ENCODE measurements at regions not wholly inside any gene's neighbourhood (a gene's known extent, or its start where the extent isn't known, plus 50 kb on each side); places are given as distances from the start of the nearest gene placed in this dataset.

DNA sequence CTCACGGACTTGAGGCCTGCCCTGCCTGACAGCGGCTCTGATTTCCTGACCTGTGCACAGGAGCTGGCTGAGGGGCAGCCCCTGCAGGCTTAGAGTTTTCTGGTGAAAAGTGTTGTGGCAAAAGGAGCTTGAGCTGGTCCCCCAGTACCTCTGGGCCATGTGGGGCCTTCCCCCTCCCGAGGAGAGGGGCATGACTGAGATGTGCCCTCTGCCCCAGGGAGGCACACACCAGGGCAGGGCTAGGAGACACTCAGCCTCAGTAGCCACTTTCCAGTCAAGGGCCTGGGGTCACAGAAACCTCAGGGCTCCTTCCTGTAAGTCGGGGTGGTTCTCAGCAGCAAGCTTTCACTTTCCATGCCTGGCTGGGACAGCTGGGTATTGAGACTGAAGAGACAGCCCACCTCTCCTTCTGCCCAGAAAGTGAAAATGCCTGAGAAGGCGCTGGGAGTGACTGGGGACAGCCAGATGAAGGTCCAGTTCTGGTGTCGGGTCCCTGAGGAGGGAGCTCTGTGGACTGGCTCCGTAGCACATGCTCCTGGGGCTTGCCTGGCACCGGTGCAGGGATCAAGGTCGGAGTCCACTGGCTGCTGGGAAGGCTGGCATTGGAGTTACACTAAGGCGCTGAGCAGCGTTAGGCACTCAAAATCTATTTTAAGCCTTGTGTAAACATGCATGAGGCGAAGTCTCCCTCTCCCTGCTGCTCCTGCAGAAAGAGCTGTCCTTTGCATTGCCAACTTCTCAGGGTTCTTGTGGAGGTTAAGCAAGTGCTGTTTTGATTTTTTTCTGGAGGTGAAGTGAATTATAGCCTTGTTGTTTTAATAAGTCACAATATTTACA is 394.9 kb downstream of the GADD45G start:
- DNase-seq (ENCODE audit: low read depth), result no peak

- no peak for DNase-seq (ENCODE audit: low read depth)
Measured at GRCh38 chr9:90000925-90001324, 396.1 kb downstream of the GADD45G start.

DNA sequence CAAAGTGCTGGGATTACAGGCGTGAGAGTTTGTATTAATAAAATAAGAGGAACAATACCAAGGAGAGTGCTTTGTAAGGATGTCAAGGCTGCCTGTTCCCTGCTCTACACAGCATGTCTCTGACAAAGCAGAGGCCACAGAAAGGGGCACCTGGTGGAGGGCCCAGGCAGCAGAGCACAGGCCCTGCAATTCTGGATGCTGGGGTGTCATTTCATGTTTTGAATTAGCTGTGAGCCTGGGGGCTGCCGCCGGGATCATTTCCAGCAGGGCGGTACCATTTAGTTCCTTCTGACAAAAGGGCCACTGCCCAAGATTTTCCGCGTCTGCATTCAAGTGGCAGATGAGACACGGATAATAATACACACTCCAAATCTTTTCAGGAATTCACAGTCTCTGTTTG is 396.9 kb downstream of the GADD45G start:
- DNase-seq (ENCODE audit: low read depth), result no peak

DNA sequence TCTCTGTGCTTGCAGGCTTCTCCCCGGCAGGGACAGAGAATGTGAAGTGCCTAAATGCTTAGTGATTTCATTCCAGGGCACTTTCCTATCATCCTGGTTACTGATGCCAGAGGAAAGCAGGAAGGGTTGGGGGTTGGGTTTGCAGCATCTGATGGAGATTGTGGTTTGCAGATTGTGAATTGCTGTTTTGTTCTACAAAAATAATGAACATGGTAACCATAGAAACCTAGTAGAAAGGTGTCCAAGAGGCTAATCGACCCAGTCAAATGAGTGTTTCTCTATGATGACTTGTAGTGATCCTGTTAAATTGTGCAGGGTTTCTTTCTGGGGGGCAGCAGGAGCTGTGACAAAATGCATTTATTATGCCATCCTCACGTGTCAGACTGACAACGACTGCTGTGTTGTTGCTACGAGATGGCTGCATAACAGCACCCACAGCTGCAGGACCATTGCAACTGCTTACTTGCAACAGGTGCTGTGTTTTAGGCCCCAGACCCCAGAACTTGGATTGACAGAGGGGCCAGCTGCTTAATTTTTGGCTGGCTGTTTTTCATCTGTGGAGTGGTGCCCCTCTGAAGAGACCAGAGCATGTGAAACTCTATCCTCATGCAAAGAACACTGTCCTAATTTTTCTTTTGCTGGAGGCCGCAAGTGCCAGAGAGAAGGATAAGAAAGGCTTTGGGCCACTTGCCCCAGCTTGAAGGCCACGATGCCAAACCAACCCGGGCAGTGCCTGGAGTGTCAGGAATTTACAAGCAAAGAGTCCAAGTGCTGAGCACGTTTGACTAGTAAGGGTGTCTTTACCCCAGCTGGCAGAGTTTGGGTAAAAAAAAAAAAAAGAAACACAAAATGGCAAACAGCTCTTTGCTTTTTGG is 397.8 kb downstream of the GADD45G start:
- no peak for DNase-seq (ENCODE audit: low read depth)

DNA sequence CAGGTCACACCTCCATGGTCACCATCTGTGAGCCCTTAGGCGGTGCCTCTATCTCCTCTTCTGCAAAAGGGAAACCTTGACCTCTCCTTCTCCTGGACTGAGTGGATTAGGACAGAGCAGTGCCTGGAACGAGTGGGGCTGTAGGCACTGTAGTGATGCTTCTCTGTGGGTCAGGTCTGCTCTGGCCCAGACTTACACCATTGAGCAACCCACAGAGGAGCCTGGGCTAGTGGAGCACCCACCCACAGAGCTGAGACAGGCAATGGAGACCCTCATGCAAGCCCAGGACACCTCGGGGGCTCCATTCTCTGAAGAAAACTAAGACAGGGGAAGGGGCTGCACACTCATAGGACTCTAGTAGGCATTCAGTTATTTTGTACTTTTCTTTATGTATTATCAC is 400.6 kb downstream of the GADD45G start:
- no peak for DNase-seq (ENCODE audit: low read depth)

- DNase-seq (ENCODE audit: low read depth), result no peak
Measured at GRCh38 chr9:90007516-90008440, 403.0 kb downstream of the GADD45G start.

GRCh38 chr9:90009447-90009846 is 404.6 kb downstream of the GADD45G start:
- DNase-seq (ENCODE audit: low read depth), result no peak

- no peak for DNase-seq (ENCODE audit: low read depth)
Measured at GRCh38 chr9:90010793-90011192, 406.0 kb downstream of the GADD45G start.

GRCh38 chr9:90012949-90013348 is 408.1 kb downstream of the GADD45G start:
- DNase-seq (ENCODE audit: low read depth), result no peak

GRCh38 chr9:90013778-90014177 is 409.0 kb downstream of the GADD45G start:
- no peak for DNase-seq (ENCODE audit: low read depth)

DNA sequence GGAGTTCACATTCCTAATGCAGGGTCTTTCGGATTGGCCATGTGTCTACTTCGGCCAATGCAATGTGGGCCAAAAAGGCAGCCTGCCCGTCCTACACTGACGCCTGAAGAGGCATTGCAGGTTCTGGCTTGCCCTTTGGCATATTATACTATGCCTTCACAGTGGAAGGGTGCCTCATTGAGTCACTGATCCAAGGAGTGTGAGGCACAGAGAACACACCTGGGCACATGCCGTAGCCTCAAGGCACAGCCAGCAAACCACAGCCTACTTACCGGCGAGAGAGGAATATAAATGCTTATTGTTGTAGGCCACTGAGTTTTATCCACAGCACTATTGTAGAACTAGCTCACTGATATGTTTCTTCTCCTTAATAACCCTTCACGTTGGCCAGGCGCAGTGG is 409.6 kb downstream of the GADD45G start:
- no peak for DNase-seq (ENCODE audit: low read depth)

- no peak for DNase-seq (ENCODE audit: low read depth)
Measured at GRCh38 chr9:90016272-90016671, 411.5 kb downstream of the GADD45G start.

DNA sequence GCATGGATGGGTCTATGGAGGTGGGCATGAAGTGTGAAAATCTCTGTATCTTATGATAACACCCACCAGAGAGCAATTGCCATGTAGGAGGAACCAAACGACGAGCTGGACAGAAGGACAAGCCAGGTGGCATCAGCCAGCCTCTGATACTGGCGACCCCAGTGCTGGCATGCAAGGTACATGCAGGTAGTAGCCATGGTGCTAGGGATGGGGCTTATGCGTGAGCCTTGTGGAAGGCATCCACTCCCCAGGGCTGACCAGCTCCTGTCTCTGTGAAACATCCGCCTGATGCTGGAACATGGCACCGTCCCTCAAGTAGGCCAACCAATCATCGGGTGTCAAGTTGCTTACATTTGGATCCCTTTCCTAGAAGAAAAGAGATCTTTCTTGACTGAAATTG is 412.9 kb downstream of the GADD45G start:
- no peak for DNase-seq (ENCODE audit: low read depth)

DNA sequence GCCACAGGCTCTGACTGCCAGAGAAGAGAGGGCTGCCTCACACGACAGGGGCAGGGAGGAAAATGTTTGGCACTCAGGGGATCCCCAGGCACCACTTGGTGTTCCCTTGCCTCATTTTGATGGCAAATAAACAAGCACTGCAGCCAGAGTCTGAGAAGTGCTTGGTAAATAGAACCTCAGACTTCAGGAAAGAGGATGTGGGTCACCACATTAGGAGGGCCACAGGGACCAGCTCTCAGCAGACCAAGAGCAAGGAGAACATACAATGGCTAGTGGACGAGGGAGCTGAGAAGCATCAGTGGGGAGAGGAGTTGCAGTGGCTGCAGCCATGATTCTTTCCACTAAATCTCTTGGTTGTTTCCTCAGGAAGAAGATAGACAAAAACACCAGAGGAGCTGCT is 413.9 kb downstream of the GADD45G start:
- no peak for DNase-seq (ENCODE audit: low read depth)

GRCh38 chr9:90019626-90020025 is 414.8 kb downstream of the GADD45G start:
- DNase-seq (ENCODE audit: low read depth), result no peak

- DNase-seq (ENCODE audit: low read depth), result no peak
Measured at GRCh38 chr9:90020276-90020871, 415.6 kb downstream of the GADD45G start.

- no peak for DNase-seq (ENCODE audit: low read depth)
Measured at GRCh38 chr9:90021216-90021906, 416.5 kb downstream of the GADD45G start.

GRCh38 chr9:90022474-90022873 is 417.7 kb downstream of the GADD45G start:
- DNase-seq (ENCODE audit: low read depth), result no peak

DNA sequence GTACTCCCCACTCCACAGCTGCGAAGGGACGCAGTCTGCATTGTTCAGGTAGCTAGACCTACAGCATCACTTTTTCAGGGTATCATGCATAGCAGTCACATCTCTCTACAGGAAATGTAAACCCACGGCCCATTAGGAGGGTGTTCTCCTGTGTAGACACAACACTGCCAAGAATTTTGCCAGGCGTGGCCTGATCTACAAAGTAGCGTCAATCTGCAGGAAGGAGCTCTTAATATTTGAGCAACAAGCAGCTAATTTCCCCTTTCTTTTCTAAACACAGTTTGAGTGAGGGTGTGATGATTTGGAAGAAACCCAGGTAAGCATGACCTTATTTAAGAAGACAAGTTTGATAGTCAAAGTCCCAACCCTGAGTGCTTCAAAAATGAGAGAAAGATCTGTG is 419.0 kb downstream of the GADD45G start:
- DNase-seq (ENCODE audit: low read depth), result no peak

DNA sequence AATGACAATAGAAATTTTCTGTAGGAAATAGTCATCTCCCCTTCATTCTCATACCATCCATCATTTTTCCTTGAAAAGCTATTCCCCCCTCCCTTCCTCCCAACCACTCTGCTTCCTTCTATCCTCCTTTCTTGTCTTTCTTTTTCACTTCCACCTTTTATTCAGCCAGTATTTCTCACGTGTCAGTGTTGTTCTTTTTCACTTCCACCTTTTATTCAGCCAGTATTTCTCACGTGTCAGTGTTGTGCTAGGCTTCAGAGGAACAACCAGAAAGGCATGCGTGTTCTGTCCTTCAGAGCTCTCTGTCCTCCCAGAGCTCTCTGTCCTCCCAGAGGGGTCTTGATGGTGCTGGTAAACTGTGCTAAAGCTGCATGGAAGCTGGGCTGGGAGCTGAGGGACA is 419.6 kb downstream of the GADD45G start:
- no peak for DNase-seq (ENCODE audit: low read depth)

DNA sequence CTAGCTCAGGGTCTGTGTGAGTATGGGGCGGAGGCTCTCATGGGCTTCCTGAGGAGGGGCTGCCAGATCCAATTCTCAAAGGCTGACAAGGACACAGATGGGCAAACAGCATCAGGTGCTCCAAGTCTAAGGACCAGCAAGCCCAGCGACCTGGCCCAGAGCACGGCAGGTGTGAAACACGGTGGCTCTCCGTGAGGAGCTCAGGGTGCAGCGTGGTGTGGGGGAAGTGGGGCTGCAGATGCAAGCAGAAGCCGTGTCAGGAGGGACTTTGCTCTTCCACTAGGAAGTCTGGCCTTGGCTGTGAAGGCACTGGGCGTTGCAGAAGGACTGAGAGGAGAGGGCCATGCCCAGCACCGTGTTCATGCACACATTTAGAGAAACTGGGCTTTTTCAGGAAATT is 420.0 kb downstream of the GADD45G start:
- DNase-seq (ENCODE audit: low read depth), result no peak
